OCI-LY3 (cell line): ENCODE measurements at regions not wholly inside any gene's neighbourhood (a gene's known extent, or its start where the extent isn't known, plus 50 kb on each side); places are given as distances from the start of the nearest gene placed in this dataset.
A peak's percentile ranks its signal among the peaks of the same experiment; 100 is the strongest.

Experiments used
- H2AFZ ChIP-seq: fragments of 200-600, 300-600 bp; shearing (Covaris generic); 2 replicates; pipeline ENCODE4 v1.6.0; 2014; ENCODE audit warnings: antibody characterized with exemption, low read depth, low read length
- H3K27ac ChIP-seq: fragments of 200-600, 300-600 bp; sonication (generic); 2 replicates; pipeline ENCODE4 v1.5.1; 2014; ENCODE audit warnings: mild to moderate bottlenecking, low read length, moderate library complexity, mixed read lengths
- H3K27me3 ChIP-seq: fragments of 200-600, 300-600 bp; sonication (generic); 2 replicates; pipeline ENCODE4 v1.6.1; 2014; ENCODE audit warnings: low read depth, low read length, mixed read lengths
- H3K36me3 ChIP-seq: fragments of 200-600, 300-600 bp; sonication (generic); replicated peaks from 2 replicates; pipeline ENCODE3; 2014; ENCODE audit warnings: low read depth, low read length, mixed read lengths
- H3K4me1 ChIP-seq: fragments of 300-600, 200-600 bp; sonication (generic); 2 replicates; pipeline ENCODE4 v1.6.1; 2014; ENCODE audit warnings: low read length, mixed read lengths
- H3K4me2 ChIP-seq: fragments of 200-600, 300-600 bp; sonication (generic); 2 replicates; pipeline ENCODE4 v1.6.1; 2014; ENCODE audit warnings: low read length, mixed read lengths
- H3K4me3 ChIP-seq: fragments of 300-600, 200-600 bp; sonication (generic); 2 replicates; pipeline ENCODE4 v1.5.1; 2014; ENCODE audit warnings: antibody characterized with exemption, mild to moderate bottlenecking, low read length, moderate library complexity
- H3K79me2 ChIP-seq: fragments of 300-600, 200-600 bp; shearing (Covaris generic); 2 replicates; pipeline ENCODE4 v1.6.1; 2014; ENCODE audit warnings: mild to moderate bottlenecking, low read length, mixed read lengths
- H3K9ac ChIP-seq: fragments of 300-600, 200-600 bp; shearing (Covaris generic); 2 replicates; pipeline ENCODE4 v1.6.0; 2014; ENCODE audit warnings: mild to moderate bottlenecking, low read length, moderate library complexity
- H3K9me3 ChIP-seq: fragments of 200-600, 300-600 bp; shearing (Covaris generic); 2 replicates; pipeline ENCODE4 v1.6.1; 2014; ENCODE audit warnings: low read length, mixed read lengths; ENCODE audit not compliant: insufficient read depth
- H4K20me1 ChIP-seq: fragments of 200-600, 300-600 bp; sonication (generic); 2 replicates; pipeline ENCODE4 v1.6.1; 2016; ENCODE audit warnings: low read length, mixed read lengths; ENCODE audit not compliant: insufficient read depth
- CTCF ChIP-seq: fragments of 200-600, 300-600 bp; sonication (generic); IDR thresholded peaks from 2 replicates; pipeline ENCODE4 v1.5.1; 2014; ENCODE audit warnings: antibody characterized with exemption, low read length, low read depth
- EZH2phosphoT487 ChIP-seq: fragments of 200-600 bp; shearing (Covaris generic); IDR thresholded peaks from 2 replicates; pipeline ENCODE4 v1.6.1; 2018; ENCODE audit warnings: antibody characterized with exemption, mixed run types, low read depth

GRCh38 chr12:93174048-93174447, 203.7 kb upstream of the NUDT4 start:
- Histone ChIP-seq H3K4me2 (no peak overlapping the region), H3K4me1 (peaks cover 37% of the 10 kb centered on the region), H3K27ac (no peak overlapping the region)

DNA sequence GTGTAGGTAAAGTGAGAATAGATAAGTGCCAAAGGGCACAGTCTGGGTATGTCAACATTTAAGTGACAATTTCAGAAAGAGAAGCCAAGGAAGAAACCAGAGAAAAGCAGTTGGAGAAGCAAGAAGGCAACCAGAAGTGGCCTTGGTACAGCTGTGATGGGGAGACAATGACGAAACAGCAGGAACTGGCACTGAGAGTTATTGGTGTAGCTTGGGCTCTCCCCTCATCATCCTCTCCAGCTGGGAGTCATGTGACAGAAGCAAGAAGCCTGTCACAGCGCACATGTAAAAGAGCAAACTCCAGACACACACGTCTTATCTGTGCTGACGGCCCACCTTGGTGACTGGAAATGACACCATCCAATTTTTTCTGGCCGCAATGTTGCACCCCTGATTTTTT, 203.3 kb upstream of the NUDT4 start:
- no peaks in the 10 kb centered on the region for H4K20me1 ChIP-seq

More at GRCh38 chr12:93174048-93174447, 203.7 kb upstream of the NUDT4 start:
- Histone ChIP-seq H3K27me3 (peaks cover 13% of the 10 kb centered on the region; the same call in 1 of the 2 replicates), H3K9me3 (peaks cover 8% of the 10 kb centered on the region; the same call in 1 of the 2 replicates), H3K9ac (no peak overlapping the region), H3K36me3 (no peaks in the 10 kb centered on the region), H2AFZ (no peak overlapping the region), H3K79me2 (no peaks in the 10 kb centered on the region), H3K4me3 (no peak overlapping the region), H4K20me1 (no peaks in the 10 kb centered on the region)
- TF ChIP-seq CTCF: no peak
- TF ChIP-seq EZH2phosphoT487: no peak

DNA sequence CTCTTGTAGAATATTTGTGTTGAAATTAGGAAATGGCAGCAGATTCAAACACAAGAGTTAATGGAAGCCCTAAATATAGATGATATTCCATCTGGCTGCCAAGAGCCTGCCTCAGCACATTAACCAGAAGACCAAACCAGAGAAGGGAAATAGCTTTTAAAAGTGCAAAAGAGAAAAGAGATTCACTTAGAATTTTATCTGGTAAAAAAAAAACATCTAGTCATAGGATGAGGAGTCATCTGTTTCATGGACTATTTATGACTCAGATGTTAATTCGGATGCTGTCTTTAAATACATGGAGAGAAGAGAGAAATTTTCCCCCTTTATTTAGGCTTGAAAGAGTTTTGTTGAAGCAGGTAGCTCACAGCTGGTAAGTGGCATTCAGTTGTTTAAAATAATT, 201.6 kb upstream of the NUDT4 start:
- Histone ChIP-seq H3K36me3 (no peaks in the 10 kb centered on the region), H3K4me1 (peaks cover 37% of the 10 kb centered on the region), H3K27me3 (peaks cover 17% of the 10 kb centered on the region), H3K4me3 (no peak overlapping the region), H3K4me2 (peak overlapping the region; percentile 20; the same call in 1 of the 2 replicates), H2AFZ (no peak overlapping the region), H3K79me2 (no peaks in the 10 kb centered on the region), H3K27ac (no peak overlapping the region), H3K9me3 (peaks cover 8% of the 10 kb centered on the region; the same call in 1 of the 2 replicates), H4K20me1 (no peaks in the 10 kb centered on the region), H3K9ac (no peak overlapping the region)
- TF ChIP-seq EZH2phosphoT487 (no peak), CTCF (no peak)

More for the DNA sequence above, 203.3 kb upstream of the NUDT4 start:
- Histone ChIP-seq H3K9me3 (peaks cover 8% of the 10 kb centered on the region; the same call in 1 of the 2 replicates), H3K4me1 (peaks cover 37% of the 10 kb centered on the region), H3K27me3 (peaks cover 11% of the 10 kb centered on the region; the same call in 1 of the 2 replicates), H3K36me3 (no peaks in the 10 kb centered on the region), H2AFZ (no peak overlapping the region), H3K4me3 (no peak overlapping the region), H3K79me2 (no peaks in the 10 kb centered on the region), H3K27ac (no peak overlapping the region), H3K9ac (no peak overlapping the region), H3K4me2 (no peak overlapping the region)
- no peak for TF ChIP-seq EZH2phosphoT487
- TF ChIP-seq CTCF: no peak

- H4K20me1 ChIP-seq: no peaks in the 10 kb centered on the region
- peaks cover 8% of the 10 kb centered on the region; the same call in 1 of the 2 replicates for H3K9me3 ChIP-seq
- H2AFZ ChIP-seq: no peak overlapping the region
- H3K36me3 ChIP-seq: no peaks in the 10 kb centered on the region
- no peak overlapping the region for H3K9ac ChIP-seq
- peaks cover 37% of the 10 kb centered on the region for H3K4me1 ChIP-seq
- no peak overlapping the region for H3K4me3 ChIP-seq
- TF ChIP-seq EZH2phosphoT487 (no peak), CTCF (no peak)
- H3K79me2 ChIP-seq: no peaks in the 10 kb centered on the region
- H3K4me2 ChIP-seq: no peak overlapping the region
- H3K27ac ChIP-seq: no peak overlapping the region
- H3K27me3 ChIP-seq: peaks cover 22% of the 10 kb centered on the region
Measured at GRCh38 chr12:93176610-93177126, 201.1 kb upstream of the NUDT4 start.
